Liver (tissue), 8 donors: ENCODE measurements at regions not wholly inside any gene's neighbourhood (a gene's known extent, or its start where the extent isn't known, plus 50 kb on each side); places are given as distances from the start of the nearest gene placed in this dataset.

Experiments
- DNase-seq: peaks from one replicate; pipeline ENCODE4 v3.0.0-alpha.2; 2017; ENCODE audit warnings: low spot score
- H3K27ac ChIP-seq, 2 donors: one replicate each; pipeline ENCODE4 v1.7.0; 2013; ENCODE audit warnings: inconsistent platforms in 2 of 2, low read length in 2 of 2, control low read depth in 1 of 2, low read depth in 1 of 2, mild to moderate bottlenecking in 1 of 2
- H3K27me3 ChIP-seq, 4 donors: one replicate each; pipeline versions ENCODE4 v1.6.1 to v1.7.0; 2013; ENCODE audit warnings: low read length in 3 of 4, inconsistent platforms in 1 of 4, mild to moderate bottlenecking in 1 of 4, moderate library complexity in 1 of 4; ENCODE audit not compliant: control insufficient read depth in 4 of 4, insufficient read depth in 4 of 4
- H3K36me3 ChIP-seq, 4 donors: one replicate each; pipeline versions ENCODE4 v1.6.1 to v1.7.0; 2013; ENCODE audit warnings: low read length in 3 of 4, mild to moderate bottlenecking in 3 of 4, low read depth in 1 of 4, moderate library complexity in 1 of 4; ENCODE audit not compliant: control insufficient read depth in 4 of 4, insufficient read depth in 3 of 4
- H3K4me1 ChIP-seq, 4 donors: one replicate each; pipeline versions ENCODE4 v1.6.1 to v1.7.0; 2013; ENCODE audit warnings: low read length in 3 of 4, mild to moderate bottlenecking in 3 of 4, moderate library complexity in 1 of 4; ENCODE audit not compliant: control insufficient read depth in 4 of 4, insufficient read depth in 4 of 4
- H3K4me3 ChIP-seq, 3 donors: one replicate each; pipeline versions ENCODE4 v1.6.1 to v1.7.0; 2013; ENCODE audit warnings: low read length in 3 of 3, control low read depth in 1 of 3, low read depth in 1 of 3, mild to moderate bottlenecking in 1 of 3
- H3K9ac ChIP-seq, 2 donors: one replicate each; pipeline ENCODE4 v1.7.0; 2013; ENCODE audit warnings: low read length in 2 of 2, mild to moderate bottlenecking in 2 of 2, moderate library complexity in 2 of 2, control low read depth in 1 of 2, low read depth in 1 of 2
- H3K9me3 ChIP-seq, 4 donors: one replicate each; pipeline versions ENCODE4 v1.6.1 to v1.7.0; 2013; ENCODE audit warnings: low read length in 3 of 4; ENCODE audit not compliant: control insufficient read depth in 4 of 4
- EGR1 ChIP-seq, 2 donors: IDR thresholded peaks; 2 replicates each; pipeline ENCODE4 v1.6.1; 2016 to 2018; ENCODE audit warnings: antibody characterized with exemption in 2 of 2, low read depth in 2 of 2
- FOXA1 ChIP-seq: IDR thresholded peaks from 2 replicates; pipeline ENCODE4 v1.6.1; 2016; ENCODE audit warnings: antibody characterized with exemption
- FOXA2 ChIP-seq: IDR thresholded peaks from 2 replicates; pipeline ENCODE4 v1.6.1; 2016; ENCODE audit warnings: antibody characterized with exemption
- GABPA ChIP-seq, 2 donors: IDR thresholded peaks in 1 of 2; conservative IDR thresholded peaks in 1 of 2; 2 replicates each; pipeline ENCODE4 v1.6.1; 2016; ENCODE audit warnings: antibody characterized with exemption in 2 of 2, mild to moderate bottlenecking in 1 of 2, moderate library complexity in 1 of 2
- HNF4A ChIP-seq, 2 donors: conservative IDR thresholded peaks; 2 replicates each; pipeline ENCODE4 v1.6.1; 2016; ENCODE audit warnings: antibody characterized with exemption in 2 of 2, mild to moderate bottlenecking in 2 of 2
- HNF4G ChIP-seq: IDR thresholded peaks from 2 replicates; pipeline ENCODE4 v1.6.1; 2016; ENCODE audit warnings: antibody characterized with exemption
- JUND ChIP-seq, 2 donors: IDR thresholded peaks; 2 replicates each; pipeline ENCODE4 v1.6.1; 2016; ENCODE audit warnings: antibody characterized with exemption in 2 of 2
- NR2F2 ChIP-seq: IDR thresholded peaks from 2 replicates; pipeline ENCODE4 v1.6.1; 2016; ENCODE audit warnings: antibody characterized with exemption
- RAD21 ChIP-seq, 2 donors: IDR thresholded peaks; 2 replicates each; pipeline ENCODE4 v1.6.1; 2016; ENCODE audit warnings: antibody characterized with exemption in 2 of 2, mild to moderate bottlenecking in 2 of 2
- RXRA ChIP-seq, 2 donors: IDR thresholded peaks; 2 replicates each; pipeline ENCODE4 v1.6.1; 2017 to 2018; ENCODE audit warnings: antibody characterized with exemption in 2 of 2, mild to moderate bottlenecking in 1 of 2
- SP1 ChIP-seq: IDR thresholded peaks from 2 replicates; pipeline ENCODE4 v1.6.1; 2018; ENCODE audit warnings: antibody characterized with exemption, mild to moderate bottlenecking
- TAF1 ChIP-seq: conservative IDR thresholded peaks from 2 replicates; pipeline ENCODE4 v1.6.1; 2016; ENCODE audit warnings: antibody characterized with exemption, mild to moderate bottlenecking
- YY1 ChIP-seq: IDR thresholded peaks from 2 replicates; pipeline ENCODE4 v1.6.1; 2016; ENCODE audit warnings: antibody characterized with exemption, mild to moderate bottlenecking
- WGBS: extraction: QIAGEN DNeasy Blood & Tissue Kit; methylation state at CpG from one replicate; pipeline ENCODE4 v1.1.7; 2013; 5-methylcytosine and 5-hydroxymethylcytosine counted together
- TF ChIP-seq, protein P1 (sequence below): IDR thresholded peaks from 2 replicates; pipeline ENCODE4 v1.6.1; 2016; ENCODE audit warnings: antibody characterized with exemption
- TF ChIP-seq, protein P2 (sequence below): IDR thresholded peaks from 2 replicates; pipeline ENCODE4 v1.6.1; 2016; ENCODE audit warnings: antibody characterized with exemption
- TF ChIP-seq, protein P3 (sequence below): IDR thresholded peaks from 2 replicates; pipeline ENCODE4 v1.6.1; 2016; ENCODE audit warnings: antibody characterized with exemption, mild to moderate bottlenecking
- TF ChIP-seq, protein P4 (sequence below): fragments of 150-350 bp; IDR thresholded peaks from 2 replicates; pipeline ENCODE4 v1.5.1; 2017; ENCODE audit warnings: improper control_type of control experiment, low read depth, low read length; ENCODE audit not compliant: missing input control
- TF ChIP-seq, protein P5 (sequence below): IDR thresholded peaks from 2 replicates; pipeline ENCODE4 v1.6.1; 2016; ENCODE audit warnings: antibody characterized with exemption
- donor health status: healthy.
- donor health status: healthy.
- donor health status: healthy.
- donor health status: healthy.
- donor health status: healthy.

DNA sequence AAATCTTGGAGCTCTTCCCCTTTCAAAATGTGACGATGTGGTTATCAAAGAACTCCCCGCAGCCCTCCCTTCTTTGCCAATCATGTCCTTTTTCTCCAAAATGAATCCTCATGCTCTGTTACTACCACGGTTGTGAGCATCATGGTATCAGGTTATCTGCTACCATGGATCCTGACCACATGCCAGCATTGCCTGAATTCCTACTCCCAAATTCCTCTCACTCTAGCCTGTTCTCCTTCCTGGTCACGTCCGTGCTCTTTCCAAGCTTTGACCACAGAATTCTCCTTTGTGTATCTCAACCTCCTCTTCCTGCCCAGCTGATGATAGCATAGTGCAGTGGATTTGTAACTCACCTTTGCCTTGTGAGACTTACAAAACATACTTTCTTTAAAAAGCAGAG is 59.5 kb upstream of the FBXL7 start:
- WGBS, result 71% methylated on average over 5 of the region's 5 CpGs
- Histone ChIP-seq H3K4me1 (no peaks in the 10 kb centered on the region), H3K36me3 (no peaks in the 10 kb centered on the region), H3K27me3 (no peaks in the 10 kb centered on the region), H3K9ac (no peak overlapping the region), H3K9me3 (no peaks in the 10 kb centered on the region), H3K4me3 (no peak overlapping the region), H3K27ac (no peak overlapping the region)
- no peak for DNase-seq
- TF ChIP-seq NR2F2 (no peak), EGR1 (IDR thresholded peaks at IDR 0.05; ENCODE audit: low read depth in 2 of 2) (no peak), SP1 (no peak)

DNA sequence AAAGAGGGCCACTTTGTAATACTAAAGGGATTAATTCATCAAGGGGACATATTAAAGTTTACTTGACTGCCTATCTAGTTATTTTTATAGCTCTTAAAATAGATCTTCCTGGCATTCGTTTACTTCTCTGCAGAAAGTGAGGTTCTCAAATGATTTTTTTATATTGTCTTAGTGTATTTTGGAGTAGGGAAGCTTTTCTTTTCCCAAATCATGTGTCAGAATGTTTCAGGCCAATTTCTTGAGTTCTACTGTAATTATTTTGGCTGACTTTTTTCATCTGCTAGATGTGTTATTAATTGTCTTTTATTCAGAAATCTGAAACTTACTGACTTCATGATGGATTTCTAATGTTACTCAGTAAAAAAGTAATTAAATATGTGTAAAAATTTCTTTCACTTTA is 60.2 kb upstream of the FBXL7 start:
- no peaks in the 10 kb centered on the region for H3K9me3 ChIP-seq
- WGBS, result 59% methylated on average over 1 of the region's 1 CpG
- no peak overlapping the region for H3K27ac ChIP-seq
- no peaks in the 10 kb centered on the region for H3K27me3 ChIP-seq
- no peak for DNase-seq
- H3K4me3 ChIP-seq, result no peak overlapping the region
- no peak for TF ChIP-seq HNF4G
- TF ChIP-seq, protein P1, sequence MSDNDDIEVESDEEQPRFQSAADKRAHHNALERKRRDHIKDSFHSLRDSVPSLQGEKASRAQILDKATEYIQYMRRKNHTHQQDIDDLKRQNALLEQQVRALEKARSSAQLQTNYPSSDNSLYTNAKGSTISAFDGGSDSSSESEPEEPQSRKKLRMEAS, result no peak
- TF ChIP-seq, protein P2, sequence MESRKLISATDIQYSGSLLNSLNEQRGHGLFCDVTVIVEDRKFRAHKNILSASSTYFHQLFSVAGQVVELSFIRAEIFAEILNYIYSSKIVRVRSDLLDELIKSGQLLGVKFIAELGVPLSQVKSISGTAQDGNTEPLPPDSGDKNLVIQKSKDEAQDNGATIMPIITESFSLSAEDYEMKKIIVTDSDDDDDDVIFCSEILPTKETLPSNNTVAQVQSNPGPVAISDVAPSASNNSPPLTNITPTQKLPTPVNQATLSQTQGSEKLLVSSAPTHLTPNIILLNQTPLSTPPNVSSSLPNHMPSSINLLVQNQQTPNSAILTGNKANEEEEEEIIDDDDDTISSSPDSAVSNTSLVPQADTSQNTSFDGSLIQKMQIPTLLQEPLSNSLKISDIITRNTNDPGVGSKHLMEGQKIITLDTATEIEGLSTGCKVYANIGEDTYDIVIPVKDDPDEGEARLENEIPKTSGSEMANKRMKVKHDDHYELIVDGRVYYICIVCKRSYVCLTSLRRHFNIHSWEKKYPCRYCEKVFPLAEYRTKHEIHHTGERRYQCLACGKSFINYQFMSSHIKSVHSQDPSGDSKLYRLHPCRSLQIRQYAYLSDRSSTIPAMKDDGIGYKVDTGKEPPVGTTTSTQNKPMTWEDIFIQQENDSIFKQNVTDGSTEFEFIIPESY, result no peak
- TF ChIP-seq GABPA (IDR thresholded peaks at IDR 0.05 in 1 of 2, conservative IDR thresholded peaks at IDR 0.05 in 1 of 2), result no peak
- TF ChIP-seq RXRA (IDR thresholded peaks at IDR 0.05), result no peak
- no peak for TF ChIP-seq JUND (IDR thresholded peaks at IDR 0.05)
- no peak for TF ChIP-seq YY1
- TF ChIP-seq, protein P3, sequence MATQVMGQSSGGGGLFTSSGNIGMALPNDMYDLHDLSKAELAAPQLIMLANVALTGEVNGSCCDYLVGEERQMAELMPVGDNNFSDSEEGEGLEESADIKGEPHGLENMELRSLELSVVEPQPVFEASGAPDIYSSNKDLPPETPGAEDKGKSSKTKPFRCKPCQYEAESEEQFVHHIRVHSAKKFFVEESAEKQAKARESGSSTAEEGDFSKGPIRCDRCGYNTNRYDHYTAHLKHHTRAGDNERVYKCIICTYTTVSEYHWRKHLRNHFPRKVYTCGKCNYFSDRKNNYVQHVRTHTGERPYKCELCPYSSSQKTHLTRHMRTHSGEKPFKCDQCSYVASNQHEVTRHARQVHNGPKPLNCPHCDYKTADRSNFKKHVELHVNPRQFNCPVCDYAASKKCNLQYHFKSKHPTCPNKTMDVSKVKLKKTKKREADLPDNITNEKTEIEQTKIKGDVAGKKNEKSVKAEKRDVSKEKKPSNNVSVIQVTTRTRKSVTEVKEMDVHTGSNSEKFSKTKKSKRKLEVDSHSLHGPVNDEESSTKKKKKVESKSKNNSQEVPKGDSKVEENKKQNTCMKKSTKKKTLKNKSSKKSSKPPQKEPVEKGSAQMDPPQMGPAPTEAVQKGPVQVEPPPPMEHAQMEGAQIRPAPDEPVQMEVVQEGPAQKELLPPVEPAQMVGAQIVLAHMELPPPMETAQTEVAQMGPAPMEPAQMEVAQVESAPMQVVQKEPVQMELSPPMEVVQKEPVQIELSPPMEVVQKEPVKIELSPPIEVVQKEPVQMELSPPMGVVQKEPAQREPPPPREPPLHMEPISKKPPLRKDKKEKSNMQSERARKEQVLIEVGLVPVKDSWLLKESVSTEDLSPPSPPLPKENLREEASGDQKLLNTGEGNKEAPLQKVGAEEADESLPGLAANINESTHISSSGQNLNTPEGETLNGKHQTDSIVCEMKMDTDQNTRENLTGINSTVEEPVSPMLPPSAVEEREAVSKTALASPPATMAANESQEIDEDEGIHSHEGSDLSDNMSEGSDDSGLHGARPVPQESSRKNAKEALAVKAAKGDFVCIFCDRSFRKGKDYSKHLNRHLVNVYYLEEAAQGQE, result no peak
- TF ChIP-seq RAD21 (IDR thresholded peaks at IDR 0.05), result no peak
- no peak for TF ChIP-seq EGR1 (IDR thresholded peaks at IDR 0.05; ENCODE audit: low read depth in 2 of 2)
- TF ChIP-seq, protein P4, sequence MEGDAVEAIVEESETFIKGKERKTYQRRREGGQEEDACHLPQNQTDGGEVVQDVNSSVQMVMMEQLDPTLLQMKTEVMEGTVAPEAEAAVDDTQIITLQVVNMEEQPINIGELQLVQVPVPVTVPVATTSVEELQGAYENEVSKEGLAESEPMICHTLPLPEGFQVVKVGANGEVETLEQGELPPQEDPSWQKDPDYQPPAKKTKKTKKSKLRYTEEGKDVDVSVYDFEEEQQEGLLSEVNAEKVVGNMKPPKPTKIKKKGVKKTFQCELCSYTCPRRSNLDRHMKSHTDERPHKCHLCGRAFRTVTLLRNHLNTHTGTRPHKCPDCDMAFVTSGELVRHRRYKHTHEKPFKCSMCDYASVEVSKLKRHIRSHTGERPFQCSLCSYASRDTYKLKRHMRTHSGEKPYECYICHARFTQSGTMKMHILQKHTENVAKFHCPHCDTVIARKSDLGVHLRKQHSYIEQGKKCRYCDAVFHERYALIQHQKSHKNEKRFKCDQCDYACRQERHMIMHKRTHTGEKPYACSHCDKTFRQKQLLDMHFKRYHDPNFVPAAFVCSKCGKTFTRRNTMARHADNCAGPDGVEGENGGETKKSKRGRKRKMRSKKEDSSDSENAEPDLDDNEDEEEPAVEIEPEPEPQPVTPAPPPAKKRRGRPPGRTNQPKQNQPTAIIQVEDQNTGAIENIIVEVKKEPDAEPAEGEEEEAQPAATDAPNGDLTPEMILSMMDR, result no peak
- TF ChIP-seq, protein P5, sequence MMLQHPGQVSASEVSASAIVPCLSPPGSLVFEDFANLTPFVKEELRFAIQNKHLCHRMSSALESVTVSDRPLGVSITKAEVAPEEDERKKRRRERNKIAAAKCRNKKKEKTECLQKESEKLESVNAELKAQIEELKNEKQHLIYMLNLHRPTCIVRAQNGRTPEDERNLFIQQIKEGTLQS, result no peak
- no peak for TF ChIP-seq TAF1
- no peak for TF ChIP-seq FOXA2
- TF ChIP-seq SP1, result no peak
- no peak for TF ChIP-seq HNF4A (conservative IDR thresholded peaks at IDR 0.05)
- TF ChIP-seq FOXA1, result no peak
- TF ChIP-seq NR2F2, result no peak
- H3K9ac ChIP-seq, result no peak overlapping the region
- H3K36me3 ChIP-seq, result no peaks in the 10 kb centered on the region
- no peaks in the 10 kb centered on the region for H3K4me1 ChIP-seq
